MCF 10A (cell line): ENCODE measurements at regions not wholly inside any gene's neighbourhood (a gene's known extent, or its start where the extent isn't known, plus 50 kb on each side); places are given as distances from the start of the nearest gene placed in this dataset.
"Not testable (repeated sequence)": the region's sequence is repeated elsewhere in the genome, so short reads cannot be mapped to it uniquely, and the experiment has no call there.

Experiments used
- BruUV-seq: library from RNA; stranded (reverse); fragments of 400-500 nt; replicated peaks from 2 replicates; lab custom pipeline; 2021; lab: Mats Ljungman, UMichigan
- CTCF ChIA-PET: fragments of 300-600 bp; sonication (Branson Sonifier 250); formaldehyde crosslinking; extraction: SDS; loops from one replicate; lab custom pipeline; 2021; ENCODE audit warnings: antibody characterized with exemption, inconsistent platforms; lab: Yijun Ruan, JAX
- POLR2A ChIA-PET: fragments of 300-600, 350-650 bp; sonication (Branson Sonifier 250); formaldehyde crosslinking; extraction: SDS; loops from one replicate; lab custom pipeline; 2020; ENCODE audit warnings: antibody characterized with exemption, inconsistent platforms; lab: Yijun Ruan, JAX
- DNase-seq: peaks from one replicate; pipeline ENCODE4 v3.0.0-alpha.2; 2018; ENCODE audit not compliant: unreplicated experiment
- H3K27ac Mint-ChIP-seq: one replicate; pipeline ENCODE4 v1.8.0; 2022; ENCODE audit warnings: mild to moderate bottlenecking, low read depth, mixed read lengths; ENCODE audit not compliant: unreplicated experiment
- H3K27me3 Mint-ChIP-seq: one replicate; pipeline ENCODE4 v1.8.0; 2022; ENCODE audit warnings: mixed read lengths; ENCODE audit not compliant: insufficient read depth, unreplicated experiment
- H3K36me3 Mint-ChIP-seq: one replicate; pipeline ENCODE4 v1.8.0; 2022; ENCODE audit warnings: mild to moderate bottlenecking, moderate library complexity, mixed read lengths; ENCODE audit not compliant: insufficient read depth, unreplicated experiment
- H3K4me1 Mint-ChIP-seq: one replicate; pipeline ENCODE4 v1.8.0; 2022; ENCODE audit warnings: mixed read lengths; ENCODE audit not compliant: insufficient read depth, unreplicated experiment
- H3K4me3 Mint-ChIP-seq: one replicate; pipeline ENCODE4 v1.8.0; 2022; ENCODE audit warnings: mild to moderate bottlenecking, moderate library complexity, mixed read lengths; ENCODE audit not compliant: unreplicated experiment
- H3K9me3 Mint-ChIP-seq: one replicate; pipeline ENCODE4 v1.8.0; 2022; ENCODE audit warnings: mixed read lengths; ENCODE audit not compliant: unreplicated experiment
- CTCF ChIP-seq: fragments of 200-600 bp; IDR thresholded peaks from one replicate; pipeline ENCODE4 v1.8.0; 2022; ENCODE audit warnings: antibody characterized with exemption, mild to moderate bottlenecking; ENCODE audit not compliant: unreplicated experiment
- intact Hi-C: fragments of 100-400 bp; cut with micrococcal nuclease; formaldehyde crosslinking; loops from 2 replicates; pipeline ENCODE4 v1.14.1; 2022

GRCh38 chr5:5880077-5880763 lies 457.7 kb downstream of the ICE1 start:
- CTCF ChIA-PET, result interaction anchor here (0.6 to 0.9 kb wide), 2 partner anchors 131 to 135 kb away, joined by 4 to 5 read pairs; no protein-coding TSS in a partner anchor
- POLR2A ChIA-PET, result no interaction called here
- no peak for DNase-seq
- Mint-ChIP-seq H3K27me3 (peaks cover 42% of the 10 kb centered on the region), H3K4me3 (no peak overlapping the region), H3K27ac (no peak overlapping the region), H3K36me3 (no peaks in the 10 kb centered on the region), H3K9me3 (no peaks in the 10 kb centered on the region), H3K4me1 (no peaks in the 10 kb centered on the region)
- intact Hi-C loops, result no loop called here
- BruUV-seq, result no TSS peak
- no peak for TF ChIP-seq CTCF

- BruUV-seq, result no TSS peak
- Mint-ChIP-seq H3K36me3 (no peaks in the 10 kb centered on the region), H3K4me1 (no peaks in the 10 kb centered on the region), H3K4me3 (no peak overlapping the region), H3K27me3 (peaks cover 47% of the 10 kb centered on the region), H3K9me3 (no peaks in the 10 kb centered on the region), H3K27ac (no peak overlapping the region)
- intact Hi-C loops, result no loop called here
- ChIA-PET CTCF (interaction anchor here (0.6 kb wide), 1 partner anchor 329 kb away, joined by 3 read pairs; no protein-coding TSS in a partner anchor), POLR2A (no interaction called here)
- no peak for DNase-seq
- no peak for TF ChIP-seq CTCF
Measured at GRCh38 chr5:5857396-5857795, 434.9 kb downstream of the ICE1 start.

GRCh38 chr5:5854087-5854486 lies 431.6 kb downstream of the ICE1 start:
- Mint-ChIP-seq H3K27me3 (peaks cover 23% of the 10 kb centered on the region), H3K36me3 (no peaks in the 10 kb centered on the region), H3K4me3 (no peak overlapping the region), H3K9me3 (peaks cover 6% of the 10 kb centered on the region), H3K4me1 (no peaks in the 10 kb centered on the region), H3K27ac (no peak overlapping the region)
- BruUV-seq, result no TSS peak
- TF ChIP-seq CTCF, result no peak
- CTCF ChIA-PET, result interaction anchor here (0.6 kb wide), 1 partner anchor 61 kb away, joined by 3 read pairs; no protein-coding TSS in a partner anchor
- POLR2A ChIA-PET, result interaction anchor here (0.6 kb wide), 1 partner anchor 253 kb away, joined by 3 read pairs; no protein-coding TSS in a partner anchor
- intact Hi-C loops, result no loop called here
- DNase-seq, result no peak

GRCh38 chr5:5838493-5838892 lies 416.0 kb downstream of the ICE1 start:
- intact Hi-C loops, result no loop called here
- TF ChIP-seq CTCF, result no peak
- Mint-ChIP-seq H3K4me3 (no peak overlapping the region), H3K36me3 (no peaks in the 10 kb centered on the region), H3K4me1 (no peaks in the 10 kb centered on the region), H3K9me3 (no peaks in the 10 kb centered on the region), H3K27me3 (no peaks in the 10 kb centered on the region), H3K27ac (no peak overlapping the region)
- DNase-seq, result no peak
- no TSS peak for BruUV-seq
- CTCF ChIA-PET, result interaction anchor here (0.7 kb wide), 1 partner anchor 386 kb away, joined by 4 read pairs; no protein-coding TSS in a partner anchor
- POLR2A ChIA-PET, result interaction anchor here (0.7 to 1.2 kb wide), 2 partner anchors 17 to 23 kb away, joined by 3 to 7 read pairs; no protein-coding TSS in a partner anchor

- DNase-seq, CTCF ChIA-PET, H3K27ac Mint-ChIP-seq, H3K36me3 Mint-ChIP-seq, H3K27me3 Mint-ChIP-seq, POLR2A ChIA-PET, H3K4me3 Mint-ChIP-seq, intact Hi-C loops, BruUV-seq, H3K9me3 Mint-ChIP-seq, H3K4me1 Mint-ChIP-seq: not testable (repeated sequence)
Measured at GRCh38 chr5:5831622-5832021, 409.1 kb downstream of the ICE1 start.
